Vagina (tissue), 2 donors: ENCODE measurements at regions not wholly inside any gene's neighbourhood (a gene's known extent, or its start where the extent isn't known, plus 50 kb on each side); places are given as distances from the start of the nearest gene placed in this dataset.

ENCODE experiments used
- DNase-seq, 2 donors: peaks; one replicate each; pipeline ENCODE4 v3.0.0-alpha.2; 2017; ENCODE audit errors: extremely low spot score in 2 of 2
- H3K27ac ChIP-seq: fragments of 200-600 bp; sonication (generic); one replicate; pipeline ENCODE4 v1.5.1; 2019
- H3K27me3 ChIP-seq: fragments of 200-600 bp; sonication (generic); one replicate; pipeline ENCODE4 v1.5.1; 2019
- H3K36me3 ChIP-seq, 2 donors: fragments of 200-600 bp; sonication (generic); one replicate each; pipeline ENCODE4 v1.5.1; 2017 to 2019
- H3K4me1 ChIP-seq: fragments of 200-600 bp; sonication (generic); one replicate; pipeline ENCODE4 v1.5.1; 2019
- H3K4me3 ChIP-seq, 2 donors: fragments of 200-600 bp; sonication (generic); 1 replicate in 1 of 2; 2 replicates in 1 of 2; pipeline ENCODE4 v1.5.1; 2016 to 2019
- H3K9me3 ChIP-seq: fragments of 200-600 bp; sonication (generic); one replicate; pipeline ENCODE4 v1.5.1; 2019
- CTCF ChIP-seq, 3 experiments: fragments of 450-650 bp in 2 of 3; fragments of 200-600 bp in 1 of 3; sonication (generic) in 1 of 3; IDR thresholded peaks; one replicate each; pipeline ENCODE4 v1.5.1; 2017 to 2019; ENCODE audit warnings: antibody characterized with exemption in 3 of 3, mild to moderate bottlenecking in 2 of 3, moderate library complexity in 2 of 3
- POLR2A ChIP-seq, 2 donors: fragments of 450-650 bp; IDR thresholded peaks; one replicate each; pipeline ENCODE4 v1.6.1; 2017; ENCODE audit warnings: antibody characterized with exemption in 2 of 2, mild to moderate bottlenecking in 2 of 2, moderate library complexity in 2 of 2
- POLR2AphosphoS5 ChIP-seq, 2 donors: sonication (generic); formaldehyde crosslinking; IDR thresholded peaks; one replicate each; pipeline ENCODE4 v1.9.0; 2017; ENCODE audit warnings: antibody characterized with exemption in 2 of 2, mild to moderate bottlenecking in 2 of 2, low read depth in 1 of 2; ENCODE audit not compliant: insufficient read depth in 1 of 2
- intact Hi-C: fragments of 100-400 bp; cut with DNase I; formaldehyde crosslinking; loops from one replicate; pipeline ENCODE4 v1.15.1; 2023

- H3K4me1 ChIP-seq, result no peaks in the 10 kb centered on the region
- H3K27ac ChIP-seq, result no peak overlapping the region
- peak overlapping the region; percentile 17 to 37 for H3K4me3 ChIP-seq
- no peaks in the 10 kb centered on the region for H3K27me3 ChIP-seq
- H3K9me3 ChIP-seq, result no peaks in the 10 kb centered on the region
- no peaks in the 10 kb centered on the region for H3K36me3 ChIP-seq
- TF ChIP-seq CTCF (IDR thresholded peaks at IDR 0.05) (peak in 1 of 3 experiments; percentile 9), POLR2AphosphoS5 (IDR thresholded peaks at IDR 0.05; ENCODE audit: insufficient read depth in 1 of 2, low read depth in 1 of 2) (no peak), POLR2A (IDR thresholded peaks at IDR 0.05) (no peak)
- DNase-seq, result no peak
- intact Hi-C loops, result no loop called here
These were observed 1251.2 kb downstream of the BRD1 start for GRCh38 chr22:48576333-48577013.

- TF ChIP-seq POLR2A (IDR thresholded peaks at IDR 0.05), result no peak
- TF ChIP-seq POLR2AphosphoS5 (IDR thresholded peaks at IDR 0.05; ENCODE audit: insufficient read depth in 1 of 2, low read depth in 1 of 2), result no peak
- Histone ChIP-seq H3K27me3 (no peaks in the 10 kb centered on the region), H3K36me3 (no peaks in the 10 kb centered on the region), H3K4me3 (peak overlapping the region; percentile 17 to 37), H3K27ac (no peak overlapping the region), H3K4me1 (no peaks in the 10 kb centered on the region), H3K9me3 (no peaks in the 10 kb centered on the region)
- intact Hi-C loops, result no loop called here
- no peak for DNase-seq
These were observed 1251.9 kb downstream of the BRD1 start for GRCh38 chr22:48575618-48576332.

- Histone ChIP-seq H3K9me3 (no peaks in the 10 kb centered on the region), H3K27me3 (no peaks in the 10 kb centered on the region), H3K36me3 (no peaks in the 10 kb centered on the region), H3K4me1 (no peaks in the 10 kb centered on the region), H3K27ac (no peak overlapping the region), H3K4me3 (peak overlapping the region in 1 of 2 donors; percentile 13)
- no peak for DNase-seq
- intact Hi-C loops, result no loop called here
- TF ChIP-seq POLR2AphosphoS5 (IDR thresholded peaks at IDR 0.05; ENCODE audit: insufficient read depth in 1 of 2, low read depth in 1 of 2), result no peak
- TF ChIP-seq CTCF (IDR thresholded peaks at IDR 0.05), result no peak
- TF ChIP-seq POLR2A (IDR thresholded peaks at IDR 0.05), result no peak
These were observed 1252.7 kb downstream of the BRD1 start for GRCh38 chr22:48574776-48575617.

- Histone ChIP-seq H3K4me1 (no peaks in the 10 kb centered on the region), H3K36me3 (no peaks in the 10 kb centered on the region), H3K4me3 (no peak overlapping the region), H3K9me3 (no peaks in the 10 kb centered on the region), H3K27ac (no peak overlapping the region), H3K27me3 (no peaks in the 10 kb centered on the region)
- no peak for TF ChIP-seq CTCF (IDR thresholded peaks at IDR 0.05)
- no peak for TF ChIP-seq POLR2A (IDR thresholded peaks at IDR 0.05)
- no peak for DNase-seq
- intact Hi-C loops, result no loop called here
These were observed 1253.9 kb downstream of the BRD1 start for GRCh38 chr22:48573766-48574165.

GRCh38 chr22:48572951-48573350 lies 1254.7 kb downstream of the BRD1 start:
- no peak for TF ChIP-seq POLR2A (IDR thresholded peaks at IDR 0.05)
- no peak for TF ChIP-seq CTCF (IDR thresholded peaks at IDR 0.05)
- TF ChIP-seq POLR2AphosphoS5 (IDR thresholded peaks at IDR 0.05; ENCODE audit: insufficient read depth in 1 of 2, low read depth in 1 of 2), result no peak
- intact Hi-C loops, result no loop called here
- Histone ChIP-seq H3K4me3 (no peak overlapping the region), H3K36me3 (no peaks in the 10 kb centered on the region), H3K9me3 (no peaks in the 10 kb centered on the region), H3K27me3 (no peaks in the 10 kb centered on the region), H3K4me1 (no peaks in the 10 kb centered on the region), H3K27ac (no peak overlapping the region)
- DNase-seq, result no peak
